Mesothelial cell of epicardium (in vitro differentiated cells): ENCODE measurements at regions not wholly inside any gene's neighbourhood (a gene's known extent, or its start where the extent isn't known, plus 50 kb on each side); places are given as distances from the start of the nearest gene placed in this dataset.

Experiments used
- DNase-seq, 2 experiments: peaks; one replicate each; pipeline ENCODE4 v3.0.0; 2021; ENCODE audit warnings: low spot score in 2 of 2; ENCODE audit not compliant: unreplicated experiment in 2 of 2
- H3K27ac Mint-ChIP-seq: 2 replicates; pipeline ENCODE4 v1.8.0; 2021; ENCODE audit warnings: mixed read lengths
- H3K27me3 Mint-ChIP-seq: 2 replicates; pipeline ENCODE4 v1.8.0; 2021; ENCODE audit warnings: low read depth, mixed read lengths
- H3K36me3 Mint-ChIP-seq: 2 replicates; pipeline ENCODE4 v1.8.0; 2021; ENCODE audit warnings: mixed read lengths
- H3K4me1 Mint-ChIP-seq: 2 replicates; pipeline ENCODE4 v1.8.0; 2021; ENCODE audit warnings: mixed read lengths
- H3K4me3 Mint-ChIP-seq: 2 replicates; pipeline ENCODE4 v1.8.0; 2021; ENCODE audit warnings: mild to moderate bottlenecking, moderate library complexity, mixed read lengths
- H3K9me3 Mint-ChIP-seq: 2 replicates; pipeline ENCODE4 v1.8.0; 2021; ENCODE audit warnings: mixed read lengths
- TF ChIP-seq, protein P1 (sequence below): fragments of 200-600 bp; sonication (generic); IDR thresholded peaks from one replicate; pipeline ENCODE4 v1.5.0; 2021; ENCODE audit warnings: antibody characterized with exemption; ENCODE audit not compliant: unreplicated experiment

- Mint-ChIP-seq H3K27me3 (no peaks in the 10 kb centered on the region), H3K4me3 (no peak overlapping the region), H3K4me1 (peaks cover 2% of the 10 kb centered on the region), H3K36me3 (peaks cover 3% of the 10 kb centered on the region), H3K9me3 (peaks cover 10% of the 10 kb centered on the region), H3K27ac (no peak overlapping the region)
- DNase-seq = no peak
- TF ChIP-seq, protein P1, sequence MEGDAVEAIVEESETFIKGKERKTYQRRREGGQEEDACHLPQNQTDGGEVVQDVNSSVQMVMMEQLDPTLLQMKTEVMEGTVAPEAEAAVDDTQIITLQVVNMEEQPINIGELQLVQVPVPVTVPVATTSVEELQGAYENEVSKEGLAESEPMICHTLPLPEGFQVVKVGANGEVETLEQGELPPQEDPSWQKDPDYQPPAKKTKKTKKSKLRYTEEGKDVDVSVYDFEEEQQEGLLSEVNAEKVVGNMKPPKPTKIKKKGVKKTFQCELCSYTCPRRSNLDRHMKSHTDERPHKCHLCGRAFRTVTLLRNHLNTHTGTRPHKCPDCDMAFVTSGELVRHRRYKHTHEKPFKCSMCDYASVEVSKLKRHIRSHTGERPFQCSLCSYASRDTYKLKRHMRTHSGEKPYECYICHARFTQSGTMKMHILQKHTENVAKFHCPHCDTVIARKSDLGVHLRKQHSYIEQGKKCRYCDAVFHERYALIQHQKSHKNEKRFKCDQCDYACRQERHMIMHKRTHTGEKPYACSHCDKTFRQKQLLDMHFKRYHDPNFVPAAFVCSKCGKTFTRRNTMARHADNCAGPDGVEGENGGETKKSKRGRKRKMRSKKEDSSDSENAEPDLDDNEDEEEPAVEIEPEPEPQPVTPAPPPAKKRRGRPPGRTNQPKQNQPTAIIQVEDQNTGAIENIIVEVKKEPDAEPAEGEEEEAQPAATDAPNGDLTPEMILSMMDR = no peak
Observed at GRCh38 chr21:15353546-15353945, 288.7 kb upstream of the NRIP1 start.

DNA sequence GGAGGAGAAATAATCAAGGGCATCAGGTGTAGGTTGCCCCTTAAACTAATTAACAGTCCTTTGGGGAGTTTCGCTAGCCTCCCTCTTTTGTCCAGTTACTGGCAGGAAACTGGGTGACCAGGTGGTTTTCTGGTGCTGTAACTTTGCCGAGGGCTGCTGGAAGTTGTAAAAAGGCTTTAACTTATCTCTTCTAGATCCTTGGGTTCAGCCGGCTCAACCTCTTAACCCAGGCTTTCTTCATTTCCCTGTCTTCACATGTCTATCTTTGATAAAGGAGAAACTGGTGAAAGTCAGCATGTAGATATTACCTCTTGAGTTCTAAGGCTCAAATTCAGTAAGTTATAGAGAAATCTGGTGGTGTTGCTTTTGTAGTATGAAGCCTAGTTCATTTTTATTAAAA lies 289.7 kb upstream of the NRIP1 start:
- H3K27ac Mint-ChIP-seq = no peak overlapping the region
- no peaks in the 10 kb centered on the region for H3K27me3 Mint-ChIP-seq
- peaks cover 2% of the 10 kb centered on the region for H3K9me3 Mint-ChIP-seq
- peaks cover 1% of the 10 kb centered on the region for H3K36me3 Mint-ChIP-seq
- peaks cover 2% of the 10 kb centered on the region for H3K4me1 Mint-ChIP-seq
- DNase-seq = no peak
- TF ChIP-seq, protein P1 = no peak
- H3K4me3 Mint-ChIP-seq = no peak overlapping the region

DNA sequence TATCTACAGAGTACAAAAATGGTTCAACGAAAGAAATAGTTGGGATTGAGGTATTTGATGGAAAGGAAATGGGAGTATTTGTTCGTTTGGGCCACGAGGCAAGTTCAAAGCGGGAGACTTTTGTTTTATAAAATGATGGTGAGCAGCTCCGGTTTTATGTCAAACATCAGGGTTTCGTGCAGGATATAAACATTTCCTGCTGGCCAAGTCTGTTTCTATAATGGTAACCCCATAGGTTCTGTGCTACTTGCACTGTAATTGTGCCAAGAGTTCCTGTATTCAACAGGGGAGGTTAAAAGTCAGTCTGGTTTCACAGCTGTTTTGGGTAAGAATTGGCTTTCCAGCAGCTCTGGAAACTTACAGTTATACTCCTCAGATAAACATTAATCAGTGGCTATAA lies 290.3 kb upstream of the NRIP1 start:
- Mint-ChIP-seq H3K27ac (no peak overlapping the region), H3K9me3 (no peaks in the 10 kb centered on the region), H3K4me3 (no peak overlapping the region), H3K27me3 (no peaks in the 10 kb centered on the region), H3K4me1 (peaks cover 2% of the 10 kb centered on the region), H3K36me3 (no peaks in the 10 kb centered on the region)
- TF ChIP-seq, protein P1 = no peak
- no peak for DNase-seq

- no peak for DNase-seq
- H3K9me3 Mint-ChIP-seq = peaks cover 8% of the 10 kb centered on the region
- no peak overlapping the region for H3K4me3 Mint-ChIP-seq
- no peaks in the 10 kb centered on the region for H3K36me3 Mint-ChIP-seq
- no peaks in the 10 kb centered on the region for H3K27me3 Mint-ChIP-seq
- no peak overlapping the region for H3K27ac Mint-ChIP-seq
- TF ChIP-seq, protein P1 = no peak
- peaks cover 2% of the 10 kb centered on the region for H3K4me1 Mint-ChIP-seq
Observed at GRCh38 chr21:15359251-15359650, 294.5 kb upstream of the NRIP1 start.

DNA sequence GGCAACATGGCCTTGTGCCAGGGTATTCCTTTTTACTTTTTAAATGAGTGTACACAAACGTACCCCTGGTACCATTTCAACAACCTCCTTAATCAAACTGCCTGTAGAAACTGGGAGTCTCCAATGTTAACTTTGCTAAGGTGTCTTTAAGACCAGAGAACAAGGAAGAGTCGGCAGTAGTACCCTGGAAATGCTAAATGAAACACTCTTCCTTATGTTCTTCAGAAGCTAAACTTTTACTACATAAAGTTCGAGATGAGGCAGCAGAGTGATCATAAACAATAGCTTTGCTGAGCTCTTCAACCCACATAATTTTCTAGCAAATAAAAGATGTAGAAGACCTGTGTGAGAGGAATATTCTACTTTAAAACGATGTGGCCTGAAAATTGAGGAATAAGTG lies 297.7 kb upstream of the NRIP1 start:
- H3K4me3 Mint-ChIP-seq = no peak overlapping the region
- peaks cover 21% of the 10 kb centered on the region for H3K9me3 Mint-ChIP-seq
- no peaks in the 10 kb centered on the region for H3K36me3 Mint-ChIP-seq
- H3K27ac Mint-ChIP-seq = no peak overlapping the region
- no peak for DNase-seq
- no peaks in the 10 kb centered on the region for H3K27me3 Mint-ChIP-seq
- peaks cover 11% of the 10 kb centered on the region for H3K4me1 Mint-ChIP-seq
- TF ChIP-seq, protein P1 = no peak

DNA sequence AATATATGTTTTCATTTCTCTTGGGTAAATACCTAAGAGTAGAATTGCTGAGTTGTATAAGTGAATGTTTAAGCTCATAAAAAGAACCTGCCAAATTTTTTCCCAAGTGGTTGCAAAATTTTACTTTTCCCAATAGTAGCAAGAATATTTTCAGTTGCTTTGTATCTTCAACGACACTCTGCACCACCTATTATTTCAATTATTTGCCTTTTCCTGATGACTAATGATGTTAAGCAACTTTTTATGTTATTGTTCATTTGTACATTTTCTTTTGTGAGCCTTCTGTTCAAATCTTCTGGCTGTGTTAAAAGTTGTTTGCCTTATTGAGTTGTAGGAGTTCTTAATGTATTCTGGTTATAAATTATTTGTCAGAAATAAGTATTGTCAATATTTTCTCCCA lies 299.1 kb upstream of the NRIP1 start:
- Mint-ChIP-seq H3K4me3 (no peak overlapping the region), H3K9me3 (peaks cover 21% of the 10 kb centered on the region), H3K36me3 (no peaks in the 10 kb centered on the region), H3K4me1 (peaks cover 11% of the 10 kb centered on the region), H3K27me3 (no peaks in the 10 kb centered on the region), H3K27ac (no peak overlapping the region)
- no peak for DNase-seq
- TF ChIP-seq, protein P1 = no peak
